ENCODE measurements at regions not wholly inside any gene's neighbourhood (a gene's known extent, or its start where the extent isn't known, plus 50 kb on each side); places are given as distances from the start of the nearest gene placed in this dataset.

- no peak for DNase-seq (ENCODE audit: low read depth)
These were observed 57.1 kb downstream of the FAM181B start for GRCh38 chr11:82676483-82677094.

GRCh38 chr11:82675838-82676237, 57.8 kb downstream of the FAM181B start:
- no peak for DNase-seq (ENCODE audit: low read depth)

- no peak for DNase-seq (ENCODE audit: low read depth)
These were observed 60.0 kb downstream of the FAM181B start for GRCh38 chr11:82673631-82674030.

- DNase-seq (ENCODE audit: low read depth), result no peak
These were observed 62.2 kb downstream of the FAM181B start for GRCh38 chr11:82671451-82671850.

- DNase-seq (ENCODE audit: low read depth), result no peak
These were observed 70.1 kb downstream of the FAM181B start for GRCh38 chr11:82663535-82663934.

- no peak for DNase-seq (ENCODE audit: low read depth)
These were observed 79.9 kb downstream of the FAM181B start for GRCh38 chr11:82653752-82654151.

- DNase-seq (ENCODE audit: low read depth), result no peak
These were observed 94.4 kb downstream of the FAM181B start for GRCh38 chr11:82639251-82639650.

GRCh38 chr11:82636615-82637014, 97.0 kb downstream of the FAM181B start:
- DNase-seq (ENCODE audit: low read depth), result no peak

- DNase-seq (ENCODE audit: low read depth), result peak; percentile 1
These were observed 99.6 kb downstream of the FAM181B start for GRCh38 chr11:82634091-82634490.

GRCh38 chr11:82631722-82632630, 101.7 kb downstream of the FAM181B start:
- peak; percentile 43 for DNase-seq (ENCODE audit: low read depth)

GRCh38 chr11:82610671-82611070, 123.0 kb downstream of the FAM181B start:
- DNase-seq (ENCODE audit: low read depth), result no peak

- no peak for DNase-seq (ENCODE audit: low read depth)
These were observed 126.9 kb downstream of the FAM181B start for GRCh38 chr11:82606738-82607137.

GRCh38 chr11:82601711-82602110, 132.0 kb downstream of the FAM181B start:
- no peak for DNase-seq (ENCODE audit: low read depth)

- no peak for DNase-seq (ENCODE audit: low read depth)
These were observed 133.8 kb downstream of the FAM181B start for GRCh38 chr11:82599836-82600235.

- DNase-seq (ENCODE audit: low read depth), result no peak
These were observed 147.1 kb downstream of the FAM181B start for GRCh38 chr11:82586581-82586980.

GRCh38 chr11:82577246-82577645, 156.4 kb downstream of the FAM181B start:
- no peak for DNase-seq (ENCODE audit: low read depth)

- no peak for DNase-seq (ENCODE audit: low read depth)
These were observed 172.8 kb downstream of the FAM181B start for GRCh38 chr11:82560836-82561235.

- no peak for DNase-seq (ENCODE audit: low read depth)
These were observed 174.1 kb downstream of the FAM181B start for GRCh38 chr11:82559609-82560008.

- no peak for DNase-seq (ENCODE audit: low read depth)
These were observed 176.4 kb downstream of the FAM181B start for GRCh38 chr11:82557274-82557673.

GRCh38 chr11:82556210-82556609, 177.5 kb downstream of the FAM181B start:
- DNase-seq (ENCODE audit: low read depth), result no peak

GRCh38 chr11:82546661-82547557, 186.8 kb downstream of the FAM181B start:
- DNase-seq (ENCODE audit: low read depth), result no peak

- no peak for DNase-seq (ENCODE audit: low read depth)
These were observed 194.0 kb downstream of the FAM181B start for GRCh38 chr11:82539669-82540068.

All from iris pigment epithelial cell (primary cell).